ENCODE measurements at regions not wholly inside any gene's neighbourhood (a gene's known extent, or its start where the extent isn't known, plus 50 kb on each side); places are given as distances from the start of the nearest gene placed in this dataset.
"Not testable (repeated sequence)": the region's sequence is repeated elsewhere in the genome, so short reads cannot be mapped to it uniquely, and the experiment has no call there.

DNA sequence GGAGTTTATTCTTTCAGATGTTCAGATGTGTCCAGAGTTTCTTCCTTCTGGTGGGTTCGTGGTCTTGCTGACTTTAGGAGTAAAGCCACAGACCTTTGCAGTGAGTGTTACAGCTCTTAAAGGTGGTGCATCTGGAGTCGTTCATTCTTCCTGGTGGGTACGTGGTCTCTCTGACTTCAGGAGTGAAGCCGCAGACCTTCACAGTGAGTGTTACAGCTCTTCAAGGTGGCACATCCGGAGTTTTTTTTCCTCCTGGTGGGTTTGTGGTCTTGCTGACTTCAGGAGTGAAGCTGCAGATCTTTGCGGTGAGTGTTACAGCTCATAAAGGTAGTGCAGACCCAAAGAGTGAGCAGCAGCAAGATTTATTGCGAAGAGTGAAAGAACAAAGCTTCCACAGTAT lies 1263.2 kb downstream of the REEP3 start:
- not testable (repeated sequence) for DNase-seq

DNA sequence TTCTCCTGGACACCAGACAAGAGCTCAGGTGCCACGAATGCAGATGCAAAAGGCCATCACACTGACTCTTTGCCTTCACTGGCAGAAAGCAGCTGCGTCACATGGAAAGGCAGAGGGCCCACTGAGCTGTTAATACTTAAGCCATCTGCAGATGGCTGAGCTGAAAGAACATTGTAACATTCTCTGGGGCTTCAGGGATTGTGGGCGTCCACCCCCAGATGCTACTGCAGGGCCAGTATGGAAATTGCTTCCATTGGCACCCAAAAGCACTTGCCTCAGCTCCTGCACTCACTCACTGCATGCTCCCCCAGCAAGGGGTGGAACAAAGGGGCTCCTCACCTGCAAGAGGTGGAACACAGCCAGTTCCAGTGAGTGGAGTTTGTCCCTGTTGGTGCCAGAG lies 1264.6 kb downstream of the REEP3 start:
- DNase-seq, result no peak

DNA sequence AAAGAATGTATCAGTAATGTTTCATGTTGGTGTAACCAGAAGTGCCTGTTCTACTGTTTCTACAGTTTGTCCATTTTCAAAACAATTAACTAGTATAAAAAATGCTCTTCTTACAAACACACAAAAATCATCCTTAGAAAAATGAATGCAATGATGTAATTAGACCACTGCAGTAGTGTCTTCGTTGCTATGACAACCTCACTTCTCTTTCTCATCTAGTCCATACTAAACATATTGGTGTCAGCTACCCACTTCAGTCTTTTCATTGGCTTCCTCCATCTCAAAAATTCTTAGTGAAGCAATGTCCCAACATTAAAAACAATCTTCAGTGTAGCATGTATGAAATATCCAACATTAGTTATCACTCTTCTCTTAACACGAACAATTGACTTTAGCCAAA lies 1265.8 kb downstream of the REEP3 start:
- DNase-seq, result no peak

DNA sequence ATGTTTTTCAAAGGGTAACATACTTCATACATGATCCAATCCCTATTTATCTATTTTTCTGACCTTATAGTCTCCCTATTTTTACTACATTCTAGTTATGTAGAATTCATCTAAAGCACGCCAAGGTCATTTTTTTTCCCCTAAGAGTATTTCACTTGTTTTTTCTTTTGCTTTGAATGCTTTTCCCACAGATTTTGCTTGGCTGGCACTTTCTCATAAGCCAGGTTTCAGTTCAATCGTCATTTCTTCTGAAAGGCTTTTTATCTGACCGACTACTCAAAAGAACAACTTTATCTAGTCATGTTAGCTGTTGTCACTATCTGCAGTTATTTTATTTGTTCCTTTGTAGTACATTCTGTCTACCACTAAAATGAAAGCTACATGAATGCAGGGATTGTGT lies 1274.6 kb downstream of the REEP3 start:
- no peak for DNase-seq

DNA sequence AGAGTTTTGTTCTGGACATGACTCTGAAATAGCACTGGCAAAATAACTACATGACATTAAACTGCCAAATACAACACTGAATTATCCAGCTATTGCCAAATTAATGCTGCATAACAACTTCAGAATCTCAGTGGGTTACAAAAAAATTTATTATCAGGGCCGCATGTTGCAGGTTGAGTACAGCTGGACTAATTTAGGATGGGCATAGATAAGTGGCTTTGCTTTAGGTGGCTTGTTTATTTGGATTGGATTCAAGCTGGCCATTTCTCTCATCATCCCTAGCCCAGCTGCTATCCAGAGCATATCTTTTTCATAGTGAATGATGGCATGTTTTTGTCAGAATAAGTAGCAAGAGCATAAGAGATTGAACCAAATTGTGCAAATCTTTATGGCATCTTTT lies 1277.1 kb downstream of the REEP3 start:
- no peak for DNase-seq

DNA sequence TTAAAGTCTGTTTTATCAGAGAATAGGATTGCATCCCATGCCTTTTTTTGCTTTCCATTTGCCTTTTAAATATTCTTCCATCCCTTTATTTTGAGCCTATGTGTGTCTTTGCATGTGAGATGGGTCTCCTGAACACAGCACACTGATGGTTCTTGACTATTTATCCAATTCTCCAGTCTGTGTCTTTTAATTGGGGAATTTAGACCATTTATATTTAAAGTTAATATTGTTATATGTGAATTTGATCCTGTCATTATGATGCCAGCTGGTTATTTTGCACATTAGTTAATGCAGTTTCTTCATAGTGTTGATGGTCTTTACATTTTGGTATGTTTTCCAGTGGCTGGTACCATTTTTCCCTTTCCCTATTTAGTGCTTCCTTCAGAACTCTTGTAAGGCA lies 1287.0 kb downstream of the REEP3 start:
- DNase-seq, result not testable (repeated sequence)

DNA sequence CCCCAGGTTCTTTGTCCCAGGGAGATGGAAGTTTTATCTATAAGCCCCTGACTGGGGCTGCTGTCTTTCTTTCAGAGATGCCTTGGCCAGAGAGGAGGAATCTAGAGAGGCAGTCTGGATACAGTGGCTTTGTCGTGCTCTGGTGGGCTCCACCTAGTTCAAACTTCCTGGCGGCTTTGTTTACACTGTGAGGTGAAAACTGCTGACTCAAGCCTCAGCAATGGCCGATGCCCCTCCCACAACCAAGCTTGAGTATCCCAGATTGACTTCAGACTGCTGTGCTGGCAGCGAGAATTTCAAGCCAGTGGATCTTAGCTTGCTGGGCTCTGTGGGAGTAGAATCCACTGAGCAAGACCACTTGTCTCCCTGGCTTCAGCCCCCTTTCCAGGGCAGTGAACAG lies 1288.8 kb downstream of the REEP3 start:
- not testable (repeated sequence) for DNase-seq

DNA sequence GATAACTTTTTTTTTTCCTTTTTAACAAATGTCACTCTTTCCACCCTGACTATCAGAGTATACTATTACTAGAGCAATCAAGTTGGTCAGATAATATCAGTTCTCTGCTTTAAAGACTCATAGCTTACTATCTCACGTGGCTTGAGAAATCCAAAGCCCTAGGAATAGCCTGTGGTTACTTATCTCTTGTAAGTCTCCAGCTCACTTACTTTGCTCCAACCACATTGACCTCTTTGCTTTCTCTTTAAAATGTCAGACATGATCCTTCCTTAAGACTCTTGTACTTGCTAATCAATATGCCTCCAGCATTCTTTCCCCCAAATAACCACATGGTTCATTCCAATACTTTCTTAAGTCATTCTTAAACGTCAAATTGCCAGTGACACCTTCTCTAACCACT lies 1292.2 kb downstream of the REEP3 start:
- no peak for DNase-seq

DNA sequence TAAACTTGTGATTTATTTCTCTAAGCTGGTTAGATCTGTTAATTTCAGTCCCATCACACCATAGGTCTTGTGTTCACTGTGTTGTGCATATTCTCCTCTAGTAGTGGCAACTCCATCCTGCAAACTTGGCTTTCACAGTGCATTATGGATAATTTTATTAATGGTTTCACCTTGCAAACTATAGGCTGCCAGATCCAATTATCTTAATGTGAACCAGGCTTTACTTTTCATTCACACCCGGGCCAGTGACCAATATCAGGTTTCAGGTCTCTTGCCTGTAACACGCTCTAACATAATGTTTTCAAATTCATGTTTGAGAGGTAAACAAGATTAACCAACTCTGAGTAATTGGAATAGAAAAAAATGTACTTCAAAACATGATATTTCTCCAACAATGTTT lies 1293.0 kb downstream of the REEP3 start:
- no peak for DNase-seq

DNA sequence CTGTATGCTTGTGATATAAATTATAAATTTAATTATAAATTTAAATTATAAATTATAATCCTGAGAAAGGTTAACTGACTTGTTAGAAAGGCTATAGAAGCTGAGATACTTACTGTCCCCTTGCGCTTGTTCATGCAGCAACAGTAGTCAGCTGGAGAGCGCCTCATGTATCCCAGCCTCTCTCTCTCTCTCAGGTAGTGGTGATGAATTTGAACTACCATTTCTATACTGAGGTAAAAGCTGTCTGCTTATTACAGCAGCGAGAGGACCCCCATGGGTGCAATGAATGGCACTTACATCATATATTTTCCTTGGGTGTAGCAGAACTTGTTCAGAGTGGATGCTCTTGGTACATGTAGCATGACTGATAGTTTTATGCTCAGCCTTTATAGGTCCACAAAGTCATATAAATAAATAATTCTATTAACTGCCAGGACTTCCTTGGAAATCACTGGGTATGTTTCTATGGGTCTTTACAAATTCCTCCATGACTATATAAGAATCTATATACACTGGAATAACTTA lies 1308.7 kb downstream of the REEP3 start:
- DNase-seq, result no peak

DNA sequence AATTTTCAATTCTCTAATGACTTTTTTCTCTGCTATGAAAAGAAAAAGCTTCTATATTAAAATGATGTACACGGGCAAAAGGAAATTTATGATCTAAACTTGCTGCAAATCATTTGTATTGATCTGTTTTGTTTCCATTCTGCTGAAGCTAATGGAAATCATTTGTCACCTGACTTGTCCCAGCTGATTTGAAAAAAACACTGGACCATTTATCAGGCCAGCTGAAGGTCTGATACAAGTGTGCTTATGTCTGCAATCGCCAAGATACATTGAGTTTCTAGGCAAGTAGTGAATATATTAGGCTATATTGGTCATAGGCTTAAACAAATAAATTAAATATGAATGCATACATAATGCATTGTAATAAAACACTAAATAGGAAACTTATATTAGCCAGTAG lies 1309.7 kb downstream of the REEP3 start:
- no peak for DNase-seq

DNA sequence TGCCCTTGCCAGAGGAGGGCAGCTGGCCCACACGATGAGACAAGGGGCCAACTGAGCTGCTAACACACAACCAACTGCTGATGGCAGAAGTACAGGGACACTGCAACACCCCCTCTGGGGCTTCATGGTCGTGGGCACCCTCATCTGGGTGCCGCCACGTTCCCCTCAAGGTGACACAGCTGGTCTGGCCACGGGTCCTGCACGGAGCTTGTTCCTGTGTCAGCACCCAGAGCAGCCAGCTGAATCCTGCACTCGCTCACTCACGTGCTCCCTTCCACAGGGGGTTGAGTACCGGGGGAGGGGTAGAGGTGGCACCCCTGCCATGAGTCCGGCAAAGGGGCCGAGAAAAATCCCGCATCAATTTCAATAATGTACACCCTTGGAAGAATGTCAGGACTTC lies 1319.1 kb downstream of the REEP3 start:
- no peak for DNase-seq

DNA sequence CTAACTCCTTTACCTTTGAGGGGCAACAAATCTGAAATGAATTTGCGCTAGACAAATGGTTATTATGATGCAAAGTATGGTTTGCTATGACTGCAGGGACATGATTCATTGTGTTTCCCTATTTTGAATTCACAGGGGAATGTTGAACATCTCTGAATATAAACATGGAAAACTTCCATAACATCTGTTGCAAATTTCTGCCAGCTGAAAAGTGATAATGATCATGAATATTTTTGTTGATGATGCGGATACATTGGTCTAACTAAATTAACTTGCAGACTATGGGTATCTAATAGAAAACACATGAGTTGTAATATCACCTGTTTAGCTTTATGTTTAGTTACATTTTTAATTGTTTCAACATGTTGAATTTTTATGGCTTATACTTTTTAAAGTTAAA lies 1325.5 kb downstream of the REEP3 start:
- no peak for DNase-seq

DNA sequence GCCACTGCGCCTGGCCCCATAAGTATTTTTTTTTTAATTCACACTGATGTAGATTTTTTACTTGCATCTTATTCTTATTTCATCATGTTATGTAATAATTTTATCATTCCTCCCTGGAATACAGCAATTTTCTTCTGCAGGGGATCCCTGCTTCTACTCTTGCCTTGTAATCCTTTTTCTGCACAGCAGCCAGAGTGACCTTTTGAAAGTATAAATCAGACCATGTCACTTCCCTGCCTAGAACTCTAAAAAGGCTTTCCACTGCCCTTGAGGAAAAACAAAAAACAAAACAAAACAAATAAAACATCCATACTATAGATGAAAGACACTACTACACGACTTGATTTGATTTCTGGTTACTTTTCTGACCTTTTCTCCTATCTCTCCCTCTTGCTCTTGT lies 1334.7 kb downstream of the REEP3 start:
- no peak for DNase-seq

DNA sequence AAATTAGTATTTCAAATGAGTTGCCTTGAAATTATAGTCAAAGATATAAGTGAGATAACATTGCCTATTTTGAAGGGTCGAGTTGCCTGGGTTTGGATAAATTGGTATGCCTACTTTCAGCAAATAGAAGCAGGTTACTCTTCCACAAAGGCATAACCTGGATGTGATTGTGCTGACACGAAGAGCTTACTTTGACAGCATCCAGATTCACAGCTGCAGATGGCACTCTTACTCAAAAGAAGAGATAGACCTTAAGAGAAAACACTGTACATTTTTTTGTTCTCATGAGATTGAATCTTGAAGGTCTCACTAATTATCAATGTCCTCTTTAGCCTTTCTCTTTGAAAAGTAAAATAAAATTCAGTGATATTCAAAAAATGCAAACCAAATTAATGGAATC lies 1338.7 kb downstream of the REEP3 start:
- no peak for DNase-seq

DNA sequence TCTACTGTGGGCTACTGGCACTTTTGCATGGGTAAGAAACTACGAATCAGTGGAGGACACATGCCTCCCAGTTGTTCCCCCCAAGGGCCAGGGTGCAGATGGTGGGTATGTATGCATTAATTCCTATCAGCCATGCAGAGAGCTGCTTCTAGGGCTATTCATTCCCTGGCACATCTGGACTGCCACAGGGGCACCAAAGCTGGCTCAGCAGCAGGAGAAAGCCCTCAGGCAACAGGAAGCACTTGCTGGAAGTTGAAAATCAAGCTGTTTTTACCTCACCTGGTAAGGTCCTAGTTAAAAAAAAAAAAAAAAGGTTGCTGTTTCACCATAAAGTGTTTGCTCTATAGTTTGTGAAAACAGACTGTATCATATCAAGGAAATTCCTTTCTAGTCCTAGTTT lies 1342.6 kb downstream of the REEP3 start:
- DNase-seq, result no peak

DNA sequence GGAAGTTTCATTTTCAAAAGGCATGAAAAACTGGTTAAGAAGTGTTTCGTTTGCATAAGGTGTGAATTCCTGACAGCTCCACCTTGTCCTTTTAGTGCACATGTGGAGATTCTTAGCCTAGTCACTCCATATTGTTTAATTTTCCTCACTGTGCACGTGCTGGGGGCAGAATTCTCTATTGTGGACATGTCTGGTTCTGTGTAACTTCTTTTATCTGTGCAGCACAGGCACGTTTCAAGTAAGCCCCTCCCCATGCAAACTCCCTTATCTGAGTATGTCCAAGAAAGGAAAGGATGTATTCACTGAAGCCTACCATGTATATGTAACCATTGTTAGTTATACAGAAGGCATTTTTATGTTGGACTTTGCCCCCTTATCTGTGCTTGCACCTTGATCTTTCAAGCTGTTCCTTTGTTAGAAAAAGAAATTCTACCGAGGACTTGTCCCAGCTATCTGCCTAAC lies 1346.3 kb downstream of the REEP3 start:
- no peak for DNase-seq

DNA sequence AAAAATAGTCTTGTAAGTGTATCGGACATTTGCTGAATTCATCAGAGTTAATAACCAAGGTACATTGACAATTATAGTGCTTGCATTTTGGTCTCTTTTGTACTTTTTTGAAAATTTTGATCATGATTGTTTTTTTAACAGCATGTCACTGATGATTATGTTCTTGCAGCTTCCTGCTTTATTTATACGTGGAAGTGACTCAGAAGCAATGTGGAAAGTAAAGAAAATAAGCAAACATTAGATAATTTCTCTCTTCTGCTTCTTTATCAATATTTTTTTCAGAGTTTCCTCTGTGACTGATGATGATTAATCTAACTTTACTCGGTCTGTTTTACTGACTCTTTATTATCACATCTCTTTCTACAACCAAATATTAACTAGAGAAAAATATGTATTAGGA lies 1351.9 kb downstream of the REEP3 start:
- DNase-seq, result no peak

DNA sequence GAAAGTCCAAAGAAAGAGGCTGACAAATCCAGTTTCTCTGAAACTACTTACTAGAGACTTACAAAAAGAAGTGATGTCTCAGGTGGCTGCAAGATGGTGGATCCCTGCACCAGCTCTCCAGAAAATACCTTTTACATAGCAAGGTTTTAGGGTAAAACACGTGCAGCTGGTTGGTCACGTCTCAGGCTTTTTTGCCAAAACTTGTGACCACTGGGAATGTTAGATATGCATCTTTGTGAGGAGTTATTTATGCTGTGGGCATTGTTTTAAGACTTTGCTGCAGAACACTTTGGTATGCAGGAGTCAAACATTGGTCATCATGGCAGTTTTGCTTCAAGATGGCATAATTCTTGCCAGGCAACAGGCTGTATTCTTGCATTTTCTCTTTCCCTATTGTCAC lies 1352.8 kb downstream of the REEP3 start:
- no peak for DNase-seq

DNA sequence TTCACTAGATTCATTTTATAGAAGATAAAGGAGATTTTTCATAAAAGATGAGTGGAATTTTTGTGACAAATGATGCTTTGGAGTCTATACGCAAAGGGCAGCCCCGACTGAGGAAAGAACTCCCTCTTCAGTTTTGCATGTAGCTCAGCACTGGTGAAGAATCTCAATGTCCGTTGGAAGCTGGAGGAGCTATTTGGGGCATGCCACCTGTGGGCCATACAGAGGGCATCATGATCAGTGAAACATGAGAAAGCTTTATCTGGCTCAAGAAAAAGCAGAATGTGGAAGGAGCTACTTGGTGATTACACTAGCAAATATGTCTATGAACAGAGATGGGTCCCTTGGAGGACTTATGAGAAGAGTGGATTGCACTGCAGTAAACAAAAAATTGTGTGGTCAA lies 1359.3 kb downstream of the REEP3 start:
- DNase-seq, result no peak

DNA sequence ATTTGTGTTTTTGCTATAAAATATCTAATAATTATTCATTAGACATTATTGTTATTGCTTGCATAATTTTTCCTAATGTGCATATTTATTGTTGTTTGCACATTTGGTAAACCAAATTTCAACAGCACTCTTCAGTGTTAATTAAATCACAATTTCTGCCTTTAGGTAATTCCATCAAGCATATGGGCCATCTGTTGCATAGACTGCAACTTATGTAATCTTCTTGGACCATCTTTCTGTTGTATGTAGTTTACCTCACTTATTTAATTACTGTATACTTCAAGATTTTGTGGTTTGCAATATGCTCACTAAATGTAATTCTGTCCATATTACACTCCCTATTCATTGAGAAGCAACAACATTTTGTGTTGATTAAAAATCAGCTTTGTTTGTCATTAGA lies 1360.1 kb downstream of the REEP3 start:
- no peak for DNase-seq

DNA sequence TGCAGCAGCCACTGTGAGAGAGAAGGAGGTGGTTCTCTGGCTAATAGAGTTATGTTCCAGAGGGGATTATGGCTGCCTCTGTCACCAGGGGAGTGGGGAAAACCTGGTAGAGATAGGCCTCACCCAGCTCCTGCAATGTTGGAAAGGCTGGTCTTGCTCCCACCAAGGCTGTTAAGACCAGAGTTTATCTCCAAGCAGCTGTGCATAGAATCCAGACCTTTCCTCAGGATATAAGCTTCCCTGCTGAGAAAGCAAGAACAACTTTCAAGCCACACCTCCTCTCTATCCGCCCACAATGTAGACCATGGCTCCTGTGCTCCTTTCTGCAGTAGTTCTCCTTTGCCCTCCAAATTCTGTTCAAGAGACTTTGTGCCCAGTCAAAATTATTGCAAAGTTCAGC lies 1375.4 kb downstream of the REEP3 start:
- no peak for DNase-seq

DNA sequence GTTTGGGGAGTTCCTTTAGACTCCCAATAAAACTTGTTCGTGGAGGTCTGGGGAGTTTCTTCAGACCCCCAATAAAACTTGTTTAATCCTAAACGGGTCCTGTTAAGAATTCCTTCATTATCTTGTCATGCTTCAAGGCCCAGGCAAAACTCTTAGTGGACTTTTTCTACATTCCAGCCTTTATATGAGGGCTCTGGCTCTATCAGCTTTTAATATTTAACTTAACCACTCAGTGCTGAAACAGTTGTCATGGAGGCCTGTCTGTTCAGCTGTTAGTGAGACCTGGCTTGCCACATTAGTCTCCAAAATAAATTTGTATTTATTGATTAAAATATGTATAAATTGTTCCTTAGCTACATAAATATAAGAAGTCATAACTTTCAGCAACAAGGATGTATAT lies 1385.1 kb downstream of the REEP3 start:
- DNase-seq, result not testable (repeated sequence)

DNA sequence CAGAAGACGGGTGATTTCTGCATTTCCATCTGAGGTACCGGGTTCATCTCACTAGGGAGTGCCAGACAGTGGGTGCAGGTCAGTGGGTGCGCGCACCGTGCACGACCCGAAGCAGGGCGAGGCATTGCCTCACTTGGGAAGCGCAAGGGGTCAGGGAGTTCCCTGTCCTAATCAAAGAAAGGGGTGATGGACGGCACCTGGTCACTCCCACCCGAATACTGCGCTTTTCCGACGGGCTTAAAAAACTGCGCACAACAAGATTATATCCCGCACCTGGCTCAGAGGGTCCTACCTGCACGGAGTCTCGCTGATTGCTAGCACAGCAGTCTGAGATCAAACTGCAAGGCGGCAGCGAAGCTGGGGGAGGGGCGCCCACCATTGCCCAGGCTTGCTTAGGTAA lies 1403.1 kb downstream of the REEP3 start:
- not testable (repeated sequence) for DNase-seq

DNA sequence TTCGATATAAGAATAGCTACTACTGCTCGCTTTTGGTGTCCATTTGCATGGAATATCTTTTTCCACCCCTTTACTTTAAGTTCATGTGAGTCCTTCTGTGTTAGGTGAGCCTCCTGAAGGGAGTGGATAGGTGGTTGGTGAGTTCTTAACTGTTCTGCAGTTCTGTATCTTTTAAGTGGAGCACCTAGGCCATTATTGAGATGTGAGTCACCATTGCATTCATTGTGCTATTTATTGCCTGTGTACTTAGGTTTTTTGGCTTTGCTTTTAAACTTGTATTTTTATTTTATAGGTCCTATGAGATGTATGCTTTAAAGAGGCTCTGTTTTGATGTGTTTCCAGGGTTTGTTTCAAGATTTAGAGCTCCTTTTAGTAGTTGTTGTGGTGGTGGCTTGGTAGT lies 1430.8 kb downstream of the REEP3 start:
- no peak for DNase-seq

DNA sequence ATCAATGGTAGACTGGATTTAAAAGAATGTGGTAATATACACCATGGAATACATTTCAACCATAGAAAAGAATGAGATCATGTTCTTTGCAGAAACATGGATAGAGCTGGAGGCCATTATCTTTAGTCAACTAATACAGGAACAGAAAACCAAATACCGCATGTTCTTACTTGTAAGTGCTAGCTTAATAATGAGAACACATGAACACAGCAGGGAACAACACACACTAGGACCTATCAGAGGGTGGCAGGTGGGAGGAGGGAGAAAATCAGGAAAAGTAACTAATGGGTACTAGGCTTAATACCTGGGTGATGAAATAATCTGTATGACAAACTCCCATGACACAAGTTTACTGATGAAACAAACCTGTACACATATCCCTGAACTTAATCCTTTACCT lies 1435.2 kb downstream of the REEP3 start:
- no peak for DNase-seq

All from NCI-H1436 (cell line).